AG09309 (cell line): ENCODE measurements at regions not wholly inside any gene's neighbourhood (a gene's known extent, or its start where the extent isn't known, plus 50 kb on each side); places are given as distances from the start of the nearest gene placed in this dataset.

ENCODE experiments used
- DNase-seq: peaks from one replicate; pipeline ENCODE4 v3.0.0-alpha.2; 2010; ENCODE audit warnings: low read depth
- H3K4me3 ChIP-seq: 2 replicates; pipeline ENCODE4 v1.5.1; 2011; ENCODE audit warnings: mild to moderate bottlenecking, low read depth, low read length, moderate library complexity; ENCODE audit not compliant: control insufficient read depth
- TF ChIP-seq, protein P1 (sequence below): IDR thresholded peaks from 2 replicates; pipeline ENCODE4 v1.5.1; 2011; ENCODE audit warnings: mild to moderate bottlenecking, low read depth, low read length, inconsistent platforms; ENCODE audit not compliant: insufficient read depth, control insufficient read depth; ENCODE audit errors: missing control alignments

DNA sequence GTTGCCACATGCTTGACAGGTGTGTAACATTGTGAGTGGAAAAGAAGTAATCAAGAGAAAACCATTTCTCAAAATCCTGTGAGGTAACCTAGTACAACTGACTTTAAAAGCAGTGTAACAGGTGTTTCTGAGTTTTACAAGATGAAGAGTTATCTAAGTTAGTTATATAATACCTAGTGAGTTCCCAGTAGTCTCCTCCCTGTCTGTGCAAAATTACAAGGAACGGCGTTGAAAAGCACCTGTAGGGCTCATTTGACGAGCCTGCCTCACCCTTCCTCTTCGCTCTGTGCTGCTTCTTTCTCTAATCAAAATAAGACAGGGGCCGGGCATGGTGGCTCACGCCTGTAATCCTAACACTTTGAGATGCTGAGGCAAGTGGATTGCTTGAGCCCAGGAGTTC lies 132.9 kb upstream of the SLC30A5 start:
- TF ChIP-seq, protein P1, sequence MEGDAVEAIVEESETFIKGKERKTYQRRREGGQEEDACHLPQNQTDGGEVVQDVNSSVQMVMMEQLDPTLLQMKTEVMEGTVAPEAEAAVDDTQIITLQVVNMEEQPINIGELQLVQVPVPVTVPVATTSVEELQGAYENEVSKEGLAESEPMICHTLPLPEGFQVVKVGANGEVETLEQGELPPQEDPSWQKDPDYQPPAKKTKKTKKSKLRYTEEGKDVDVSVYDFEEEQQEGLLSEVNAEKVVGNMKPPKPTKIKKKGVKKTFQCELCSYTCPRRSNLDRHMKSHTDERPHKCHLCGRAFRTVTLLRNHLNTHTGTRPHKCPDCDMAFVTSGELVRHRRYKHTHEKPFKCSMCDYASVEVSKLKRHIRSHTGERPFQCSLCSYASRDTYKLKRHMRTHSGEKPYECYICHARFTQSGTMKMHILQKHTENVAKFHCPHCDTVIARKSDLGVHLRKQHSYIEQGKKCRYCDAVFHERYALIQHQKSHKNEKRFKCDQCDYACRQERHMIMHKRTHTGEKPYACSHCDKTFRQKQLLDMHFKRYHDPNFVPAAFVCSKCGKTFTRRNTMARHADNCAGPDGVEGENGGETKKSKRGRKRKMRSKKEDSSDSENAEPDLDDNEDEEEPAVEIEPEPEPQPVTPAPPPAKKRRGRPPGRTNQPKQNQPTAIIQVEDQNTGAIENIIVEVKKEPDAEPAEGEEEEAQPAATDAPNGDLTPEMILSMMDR, result no peak
- no peak overlapping the region for H3K4me3 ChIP-seq
- no peak for DNase-seq

DNA sequence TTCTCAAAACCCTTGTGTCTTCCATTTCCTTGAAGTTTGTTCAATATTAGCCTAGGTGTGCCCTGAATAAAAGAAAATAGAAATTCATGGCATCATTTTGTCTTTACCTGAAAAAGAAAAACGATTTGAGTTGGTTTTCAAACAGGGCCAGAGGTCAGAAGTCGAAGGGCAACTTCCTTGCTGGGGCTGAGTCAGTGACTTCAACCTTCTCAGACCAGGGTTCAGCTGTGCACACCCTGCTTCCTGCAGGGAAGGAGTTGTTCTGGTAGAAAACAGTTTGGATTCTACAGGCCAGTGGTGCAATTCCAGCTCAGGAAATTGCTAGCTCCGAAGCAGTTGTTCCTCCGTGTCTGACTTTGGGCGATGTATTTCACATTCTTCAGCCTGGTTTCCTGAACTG lies 132.1 kb upstream of the SLC30A5 start:
- H3K4me3 ChIP-seq, result no peak overlapping the region
- TF ChIP-seq, protein P1, result no peak
- no peak for DNase-seq

GRCh38 chr5:68962757-68963484 lies 130.9 kb upstream of the SLC30A5 start:
- DNase-seq, result peak; percentile 24
- H3K4me3 ChIP-seq, result no peak overlapping the region
- TF ChIP-seq, protein P1, result peak; percentile 92

DNA sequence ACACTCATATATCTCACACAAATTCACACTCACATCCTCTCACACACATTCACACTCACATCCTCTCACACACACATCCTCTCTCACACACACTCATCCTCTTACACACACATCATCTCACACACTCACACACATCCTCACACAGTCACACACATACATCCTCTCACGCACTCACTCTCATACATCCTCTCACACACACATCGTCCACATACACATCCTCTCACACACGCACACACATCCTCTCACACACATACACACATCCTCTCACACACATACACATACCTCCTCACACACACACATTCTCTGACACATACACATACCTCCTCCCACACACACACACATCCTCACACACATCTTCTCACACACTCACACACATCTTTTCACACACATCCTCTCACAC lies 129.1 kb upstream of the SLC30A5 start:
- TF ChIP-seq, protein P1, result no peak
- H3K4me3 ChIP-seq, result no peak overlapping the region
- DNase-seq, result no peak

DNA sequence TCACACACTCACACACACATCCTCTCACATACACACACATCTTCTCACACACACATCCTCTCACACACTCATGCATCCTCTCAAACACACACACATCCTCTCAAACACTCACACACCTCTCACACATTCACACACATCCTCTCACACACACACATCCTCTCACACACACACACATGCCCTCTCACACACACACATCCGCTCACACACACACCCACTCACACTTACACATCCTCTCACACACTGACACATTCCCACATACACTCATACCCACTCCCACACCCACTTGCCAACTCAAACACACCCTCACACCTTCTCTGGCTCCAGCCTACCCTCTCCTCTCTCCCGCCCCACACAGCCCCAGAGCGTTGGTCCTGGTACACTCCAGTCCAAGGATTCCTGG lies 127.9 kb upstream of the SLC30A5 start:
- no peak overlapping the region for H3K4me3 ChIP-seq
- TF ChIP-seq, protein P1, result no peak
- DNase-seq, result no peak

GRCh38 chr5:68966596-68966995 lies 127.2 kb upstream of the SLC30A5 start:
- TF ChIP-seq, protein P1, result no peak
- no peak for DNase-seq
- no peak overlapping the region for H3K4me3 ChIP-seq
